ENCODE measurements at regions not wholly inside any gene's neighbourhood (a gene's known extent, or its start where the extent isn't known, plus 50 kb on each side); places are given as distances from the start of the nearest gene placed in this dataset.

DNA sequence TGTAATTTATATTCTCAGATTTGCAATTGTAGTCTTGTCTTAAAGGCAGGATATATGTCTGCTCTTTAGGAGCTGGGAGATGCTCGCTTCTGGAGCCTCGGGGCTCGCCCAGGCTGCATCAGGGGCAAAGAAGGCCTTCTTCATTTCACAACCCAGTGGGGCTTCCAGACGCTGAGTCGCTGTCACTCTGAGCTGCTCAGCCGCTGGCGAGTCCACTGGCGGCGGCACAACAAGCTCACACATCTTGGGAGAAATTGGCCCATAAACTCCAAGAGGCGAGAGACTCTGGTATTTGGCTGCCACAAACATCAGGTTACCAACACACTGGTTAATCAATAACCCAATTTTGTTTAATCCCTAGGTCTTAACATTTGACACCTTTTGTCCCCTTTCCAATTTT is 216.6 kb downstream of the ATG4C start:
- TF ChIP-seq, protein P1, sequence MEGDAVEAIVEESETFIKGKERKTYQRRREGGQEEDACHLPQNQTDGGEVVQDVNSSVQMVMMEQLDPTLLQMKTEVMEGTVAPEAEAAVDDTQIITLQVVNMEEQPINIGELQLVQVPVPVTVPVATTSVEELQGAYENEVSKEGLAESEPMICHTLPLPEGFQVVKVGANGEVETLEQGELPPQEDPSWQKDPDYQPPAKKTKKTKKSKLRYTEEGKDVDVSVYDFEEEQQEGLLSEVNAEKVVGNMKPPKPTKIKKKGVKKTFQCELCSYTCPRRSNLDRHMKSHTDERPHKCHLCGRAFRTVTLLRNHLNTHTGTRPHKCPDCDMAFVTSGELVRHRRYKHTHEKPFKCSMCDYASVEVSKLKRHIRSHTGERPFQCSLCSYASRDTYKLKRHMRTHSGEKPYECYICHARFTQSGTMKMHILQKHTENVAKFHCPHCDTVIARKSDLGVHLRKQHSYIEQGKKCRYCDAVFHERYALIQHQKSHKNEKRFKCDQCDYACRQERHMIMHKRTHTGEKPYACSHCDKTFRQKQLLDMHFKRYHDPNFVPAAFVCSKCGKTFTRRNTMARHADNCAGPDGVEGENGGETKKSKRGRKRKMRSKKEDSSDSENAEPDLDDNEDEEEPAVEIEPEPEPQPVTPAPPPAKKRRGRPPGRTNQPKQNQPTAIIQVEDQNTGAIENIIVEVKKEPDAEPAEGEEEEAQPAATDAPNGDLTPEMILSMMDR (conservative IDR thresholded peaks at IDR 0.05; ENCODE audit: low read length) = no peak
- no peak for TF ChIP-seq EZH2phosphoT487 (IDR thresholded peaks at IDR 0.05; ENCODE audit: borderline replicate concordance, low read depth, low read length)

All from OCI-LY7 (cell line).